GM19035 (cell line): ENCODE measurements at regions not wholly inside any gene's neighbourhood (a gene's known extent, or its start where the extent isn't known, plus 50 kb on each side); places are given as distances from the start of the nearest gene placed in this dataset.

Experiments
- ATAC-seq: cut with Tn5 transposase; IDR thresholded peaks from one replicate; pipeline ENCODE4 v1.9.1; 2021; ENCODE audit not compliant: unreplicated experiment

GRCh38 chr18:78768656-78769501 lies 210.7 kb upstream of the SALL3 start:
- no peak for ATAC-seq

GRCh38 chr18:78769502-78770105 lies 210.0 kb upstream of the SALL3 start:
- no peak for ATAC-seq

GRCh38 chr18:78770139-78770822 lies 209.3 kb upstream of the SALL3 start:
- ATAC-seq, result no peak

GRCh38 chr18:78770823-78771139 lies 208.8 kb upstream of the SALL3 start:
- no peak for ATAC-seq

GRCh38 chr18:78771496-78772359 lies 207.9 kb upstream of the SALL3 start:
- ATAC-seq, result no peak

- no peak for ATAC-seq
Observed at GRCh38 chr18:78772360-78773302, 207.0 kb upstream of the SALL3 start.

- no peak for ATAC-seq
Observed at GRCh38 chr18:78773303-78773755, 206.3 kb upstream of the SALL3 start.

GRCh38 chr18:78773819-78774218 lies 205.8 kb upstream of the SALL3 start:
- no peak for ATAC-seq

- ATAC-seq, result no peak
Observed at GRCh38 chr18:78774741-78775141, 204.9 kb upstream of the SALL3 start.

GRCh38 chr18:78776151-78776550 lies 203.5 kb upstream of the SALL3 start:
- no peak for ATAC-seq

GRCh38 chr18:78776706-78777285 lies 202.8 kb upstream of the SALL3 start:
- no peak for ATAC-seq

- no peak for ATAC-seq
Observed at GRCh38 chr18:78777992-78778391, 201.6 kb upstream of the SALL3 start.

- ATAC-seq, result no peak
Observed at GRCh38 chr18:78778651-78779050, 201.0 kb upstream of the SALL3 start.

- no peak for ATAC-seq
Observed at GRCh38 chr18:78779996-78780718, 199.5 kb upstream of the SALL3 start.

- no peak for ATAC-seq
Observed at GRCh38 chr18:78780719-78781600, 198.7 kb upstream of the SALL3 start.

- ATAC-seq, result no peak
Observed at GRCh38 chr18:78781601-78781960, 198.0 kb upstream of the SALL3 start.

GRCh38 chr18:78782951-78783563 lies 196.6 kb upstream of the SALL3 start:
- no peak for ATAC-seq

- no peak for ATAC-seq
Observed at GRCh38 chr18:78783564-78783960, 196.1 kb upstream of the SALL3 start.
